HG02981 (cell line): ENCODE measurements at regions not wholly inside any gene's neighbourhood (a gene's known extent, or its start where the extent isn't known, plus 50 kb on each side); places are given as distances from the start of the nearest gene placed in this dataset.
"Not testable (repeated sequence)": the region's sequence is repeated elsewhere in the genome, so short reads cannot be mapped to it uniquely, and the experiment has no call there.

Experiments
- ATAC-seq: cut with Tn5 transposase; IDR thresholded peaks from one replicate; pipeline ENCODE4 v1.9.1; 2021; ENCODE audit warnings: mild to moderate bottlenecking, moderate library complexity; ENCODE audit not compliant: unreplicated experiment

DNA sequence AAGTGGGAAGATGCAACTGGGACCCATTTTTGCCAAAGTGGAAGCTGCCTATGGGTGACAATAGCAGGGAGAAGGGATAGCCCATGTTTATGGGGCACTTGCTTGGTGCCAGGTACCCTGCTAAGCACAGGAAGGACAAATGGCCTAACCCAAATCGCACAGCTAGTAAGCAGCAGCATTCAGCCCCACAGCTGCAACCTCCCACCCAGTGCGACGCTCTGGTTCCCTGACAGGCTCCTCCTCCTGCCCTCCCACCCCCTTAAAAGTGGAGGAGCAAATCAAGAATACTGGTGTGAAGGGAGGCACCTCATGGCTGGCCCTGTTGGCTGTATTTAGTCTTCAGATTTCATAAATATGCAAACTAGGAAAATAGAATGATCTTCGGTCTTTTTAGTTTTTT, 76.2 kb downstream of the RIN2 start:
- ATAC-seq, result no peak

DNA sequence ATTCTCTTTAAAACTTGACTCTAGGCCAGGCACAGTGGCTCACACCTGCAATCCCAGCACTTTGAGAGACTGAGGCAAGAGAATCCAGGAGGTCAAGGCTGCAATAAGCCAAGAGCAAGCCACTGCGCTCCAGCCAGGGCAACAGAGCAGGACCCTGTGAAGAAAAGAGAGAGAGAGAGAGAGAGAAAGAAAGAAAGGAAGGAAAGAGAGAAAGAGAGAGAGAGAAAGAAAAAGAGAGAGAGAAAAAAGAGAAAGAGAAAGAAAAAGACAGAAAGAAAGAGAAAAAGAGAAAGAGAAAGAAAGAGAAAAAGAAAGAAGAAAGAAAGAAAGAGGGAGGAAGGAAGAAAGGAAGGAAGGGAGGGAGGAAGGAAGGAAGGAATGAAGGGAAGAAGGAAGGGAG, 76.7 kb downstream of the RIN2 start:
- no peak for ATAC-seq

- ATAC-seq, result no peak
Measured at GRCh38 chr20:19835533-19836222, 77.6 kb downstream of the RIN2 start.

GRCh38 chr20:19838468-19838867, 80.4 kb downstream of the RIN2 start:
- ATAC-seq, result no peak

- no peak for ATAC-seq
Measured at GRCh38 chr20:19839053-19839452, 81.0 kb downstream of the RIN2 start.

DNA sequence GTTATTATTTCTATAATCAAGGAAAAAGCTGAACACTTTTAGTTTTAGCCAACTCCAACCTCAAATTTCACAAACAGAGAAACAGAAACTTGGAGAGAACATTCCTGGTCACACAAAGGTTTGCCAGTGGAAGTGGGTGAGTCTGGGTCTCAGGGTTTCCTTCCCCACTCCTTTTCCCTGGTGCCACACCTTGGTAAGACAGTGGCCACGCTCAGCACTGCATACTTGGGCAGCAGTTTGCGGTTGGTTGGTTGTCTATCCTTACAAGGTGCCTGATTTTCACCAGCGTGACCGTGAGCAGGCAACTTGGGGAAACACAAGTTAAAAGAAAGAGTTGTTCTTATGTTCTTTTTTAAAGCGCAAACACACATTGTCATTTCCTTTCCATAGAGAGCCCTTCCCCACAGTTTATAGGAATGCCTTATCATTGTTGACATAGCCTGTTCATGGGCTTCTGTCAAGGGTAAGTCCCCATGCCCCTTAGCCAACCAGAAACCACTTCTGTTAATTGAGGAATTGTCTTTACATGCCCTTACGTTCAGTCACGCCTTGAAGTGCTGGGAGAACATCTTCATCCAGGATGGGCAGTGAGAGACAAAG, 82.2 kb downstream of the RIN2 start:
- ATAC-seq, result no peak

- no peak for ATAC-seq
Measured at GRCh38 chr20:19841740-19842139, 83.7 kb downstream of the RIN2 start.

DNA sequence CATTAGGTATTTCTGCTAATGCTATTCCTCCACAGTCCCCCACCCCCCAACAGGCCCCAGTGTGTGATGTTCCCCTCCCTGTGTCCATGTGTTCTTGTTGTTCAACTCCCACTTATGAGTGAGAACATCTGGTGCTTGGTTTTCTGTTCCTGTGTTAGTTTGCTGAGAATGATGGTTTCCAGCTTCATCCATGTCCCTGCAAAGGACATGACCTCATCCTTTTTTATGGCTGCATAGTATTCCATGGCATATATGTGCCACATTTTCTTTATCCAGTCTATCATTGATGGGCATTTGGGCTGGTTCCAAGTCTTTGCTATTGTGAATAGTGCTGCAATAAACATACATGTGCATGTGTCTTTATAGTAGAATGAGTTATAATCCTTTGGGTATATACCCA, 86.8 kb downstream of the RIN2 start:
- not testable (repeated sequence) for ATAC-seq

DNA sequence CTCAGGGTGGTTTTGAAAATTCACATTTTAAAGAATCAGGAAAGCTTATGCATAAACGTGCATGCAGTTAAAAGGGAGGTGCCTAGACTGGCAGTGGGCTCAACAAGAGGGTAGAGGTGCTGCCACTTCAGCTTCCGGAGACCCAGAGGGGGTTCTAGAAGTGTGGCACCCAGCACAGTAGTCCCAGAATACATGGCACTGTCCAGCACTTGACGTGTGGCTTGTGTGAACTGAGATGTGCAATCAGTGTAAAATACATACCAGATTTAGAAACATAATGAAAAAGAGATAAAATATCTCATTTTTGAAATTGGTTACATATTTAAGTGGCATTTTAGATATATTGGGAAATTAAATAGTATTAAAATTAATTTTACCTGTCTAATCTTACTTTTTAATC, 89.3 kb downstream of the RIN2 start:
- no peak for ATAC-seq

DNA sequence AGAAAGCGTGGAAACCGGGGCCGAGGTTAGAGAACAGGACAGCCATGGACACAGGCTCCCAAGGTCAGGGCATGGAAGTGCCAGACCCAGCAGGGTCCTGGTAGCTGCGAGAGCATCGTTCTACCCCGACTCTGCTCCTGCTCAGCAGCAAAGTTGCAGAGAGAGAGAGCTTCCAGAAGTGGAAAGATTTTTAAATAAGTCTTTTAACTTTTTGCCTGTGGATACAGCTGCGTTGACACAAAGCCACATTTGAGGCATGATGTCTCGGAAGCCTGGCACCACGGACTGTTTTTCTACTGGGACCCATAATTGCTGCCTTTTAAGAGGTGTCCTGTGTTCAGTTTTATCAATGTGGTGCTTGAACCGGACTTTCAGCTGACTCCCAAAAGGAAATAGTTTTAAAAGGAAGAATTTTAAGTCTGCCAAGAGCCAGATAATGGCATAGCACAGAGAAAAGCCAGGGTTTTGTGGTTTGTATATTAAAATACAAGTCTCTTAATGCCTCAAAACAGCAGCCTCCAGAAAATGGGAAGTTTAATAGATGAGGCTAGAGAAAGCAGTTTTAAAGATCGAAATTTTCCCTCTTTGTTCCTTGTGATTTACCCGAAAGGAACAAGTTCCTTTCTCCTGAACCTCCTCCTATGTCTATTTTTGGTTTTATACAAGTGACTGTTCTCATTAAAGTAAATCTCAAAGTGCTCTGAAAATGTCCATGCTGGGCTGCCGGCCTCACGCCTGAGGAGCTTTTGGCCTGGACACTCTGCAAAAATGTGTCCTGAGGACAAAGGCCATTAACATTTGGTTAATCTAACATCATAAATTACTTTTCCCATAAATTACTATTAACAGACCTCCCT, 91.5 kb downstream of the RIN2 start:
- ATAC-seq, result no peak

DNA sequence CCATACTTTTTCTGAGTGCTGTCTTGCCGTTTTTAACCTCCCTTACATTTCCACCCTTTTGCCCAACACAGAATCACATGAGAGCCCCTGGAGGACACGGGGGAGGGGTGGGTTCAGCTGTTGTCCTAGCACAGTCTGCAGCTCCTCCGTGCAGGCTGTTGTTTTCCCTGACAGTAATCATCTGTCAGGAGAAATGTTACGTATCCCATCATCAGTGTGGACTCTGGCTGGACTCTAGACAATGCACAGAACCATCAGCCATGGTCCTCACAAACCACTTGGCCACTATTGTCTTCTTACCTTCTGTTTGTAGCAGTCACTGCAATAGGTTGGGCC, 92.1 kb downstream of the RIN2 start:
- ATAC-seq, result no peak

DNA sequence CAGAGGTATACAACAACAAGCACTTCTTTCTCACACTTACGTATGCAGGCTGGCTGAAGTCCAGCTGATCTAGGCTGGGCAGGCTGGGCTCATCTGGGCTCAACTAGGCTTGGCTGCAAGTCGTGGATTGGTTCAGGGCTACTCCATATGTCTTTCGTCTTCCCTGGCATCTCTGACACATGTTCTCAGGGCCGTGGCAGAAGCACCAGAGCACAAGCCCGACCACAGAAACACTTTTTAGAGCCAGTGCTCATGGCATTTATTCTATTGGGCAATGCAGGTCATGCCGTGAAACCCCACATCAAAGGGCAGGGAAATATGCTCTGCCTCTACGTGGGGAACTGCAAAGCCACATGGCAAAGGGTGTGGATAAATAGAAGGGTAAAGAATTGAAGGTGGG, 93.8 kb downstream of the RIN2 start:
- no peak for ATAC-seq

DNA sequence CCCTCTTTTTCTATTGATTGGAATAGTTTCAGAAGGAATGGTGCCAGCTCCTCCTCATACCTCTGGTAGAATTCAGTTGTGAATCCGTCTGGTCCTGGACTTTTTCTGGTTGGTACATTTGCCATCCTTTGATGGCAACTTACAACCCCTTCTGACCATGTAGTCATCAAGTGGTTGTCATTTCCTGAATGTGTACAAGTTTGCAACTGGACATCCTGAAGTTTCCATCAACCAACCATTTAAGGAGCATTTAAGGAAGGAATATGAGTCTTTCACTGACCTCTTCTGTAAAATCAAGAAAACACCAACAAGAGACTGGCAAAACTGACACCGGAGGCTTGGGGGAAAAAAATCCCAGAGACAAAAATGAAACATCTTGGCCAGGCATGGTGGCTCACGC, 97.4 kb downstream of the RIN2 start:
- no peak for ATAC-seq

GRCh38 chr20:19858466-19859371, 100.7 kb downstream of the RIN2 start:
- ATAC-seq, result no peak

DNA sequence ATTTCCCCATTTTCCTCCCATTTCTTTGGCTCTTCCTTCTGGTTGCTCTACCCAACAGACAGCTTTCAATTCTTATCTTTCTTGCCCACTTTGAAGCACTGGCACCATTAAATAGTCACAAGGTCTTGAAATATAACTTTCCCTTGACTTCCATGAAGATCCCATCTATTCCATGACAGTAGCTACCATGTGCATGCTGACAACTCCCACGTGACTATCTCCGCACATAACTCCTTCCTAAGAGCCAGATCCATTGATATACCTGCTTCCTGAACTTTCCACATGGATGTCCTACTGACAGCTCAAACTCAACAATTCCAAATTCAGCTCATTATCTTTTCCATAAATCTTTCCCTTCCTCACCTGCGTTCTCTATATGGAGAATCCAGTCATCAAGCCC, 101.4 kb downstream of the RIN2 start:
- no peak for ATAC-seq

DNA sequence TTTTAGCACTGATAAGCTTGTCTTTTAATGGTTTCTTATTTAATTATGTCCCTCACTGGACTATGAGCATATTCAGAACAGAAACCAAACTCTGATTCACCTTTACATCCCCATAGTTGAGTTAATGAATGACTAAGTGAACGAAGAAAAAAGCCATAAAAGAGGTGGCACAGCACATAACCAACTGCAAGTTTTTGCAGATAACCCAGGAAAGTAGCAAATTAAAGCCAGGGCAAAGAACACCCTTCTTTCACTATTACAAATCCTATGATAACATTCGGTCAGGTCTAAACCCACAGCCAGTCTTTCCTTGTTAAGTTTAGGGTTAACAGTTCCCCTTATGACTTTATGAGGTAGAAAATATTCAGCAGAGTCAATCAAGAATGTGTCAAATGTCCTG, 102.7 kb downstream of the RIN2 start:
- no peak for ATAC-seq

DNA sequence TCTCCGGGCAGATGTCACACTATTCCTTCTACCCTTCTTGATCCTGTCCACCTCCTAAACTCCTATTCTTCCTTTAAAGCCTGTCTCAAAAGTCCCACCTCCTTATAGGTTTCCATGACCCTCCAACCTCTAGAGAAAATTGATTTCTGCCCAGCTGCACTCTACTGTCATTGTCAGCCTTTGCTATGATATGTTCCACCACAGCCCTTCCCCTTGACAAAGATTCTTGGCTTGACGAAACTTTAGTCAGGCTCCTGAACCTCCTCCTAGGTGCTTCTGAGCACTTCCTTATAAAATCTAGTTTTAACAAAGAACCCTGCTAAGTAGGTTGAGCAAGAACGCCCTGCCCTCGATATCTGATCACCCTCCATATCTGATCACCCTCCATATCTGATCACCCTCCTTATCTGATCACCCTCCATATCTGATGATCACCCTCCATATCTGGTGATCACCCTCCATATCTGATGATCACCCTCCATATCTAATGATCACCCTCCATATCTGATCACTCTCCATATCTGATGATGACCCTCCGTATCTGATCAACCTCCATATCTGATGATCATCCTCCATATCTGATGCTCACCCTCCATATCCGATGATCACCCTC, 103.2 kb downstream of the RIN2 start:
- no peak for ATAC-seq

GRCh38 chr20:19864130-19864529, 106.1 kb downstream of the RIN2 start:
- no peak for ATAC-seq

DNA sequence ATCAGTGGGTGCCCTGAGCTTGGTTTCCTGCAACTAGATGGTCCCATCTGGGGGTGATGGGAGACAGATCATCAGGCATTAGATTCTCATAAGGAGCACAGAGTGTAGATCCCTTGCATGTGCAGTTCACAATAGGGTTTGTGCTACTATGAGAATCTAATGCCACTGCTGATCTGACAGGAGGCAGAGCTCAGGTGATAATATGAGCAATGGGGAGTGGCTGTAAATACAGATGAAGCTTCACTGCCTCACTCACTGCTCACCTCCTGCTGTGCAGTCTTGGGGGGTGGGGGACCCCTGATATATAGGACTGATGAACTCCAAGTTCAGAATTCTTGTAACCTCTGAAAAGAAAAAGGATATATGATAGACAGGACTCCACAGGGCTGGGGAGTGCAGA, 108.0 kb downstream of the RIN2 start:
- ATAC-seq, result no peak

DNA sequence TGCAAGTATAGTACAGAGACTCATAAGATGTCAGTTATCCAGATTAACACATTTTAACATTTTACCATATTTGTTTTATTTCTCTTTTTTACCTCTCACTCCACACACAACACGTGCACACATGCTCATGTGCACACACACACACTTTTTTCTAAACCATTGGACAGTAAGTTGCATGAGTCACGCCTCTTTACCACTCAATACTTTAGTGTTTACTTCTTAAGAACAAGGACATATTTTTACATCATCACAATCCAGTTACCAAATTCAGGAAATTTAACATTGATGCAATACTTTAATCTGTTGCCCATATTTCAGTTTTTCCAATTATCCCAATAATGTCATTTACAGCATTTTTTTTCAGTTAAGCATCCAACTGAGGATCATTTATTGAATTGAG, 109.0 kb downstream of the RIN2 start:
- ATAC-seq, result no peak

- ATAC-seq, result no peak
Measured at GRCh38 chr20:19867940-19868371, 109.9 kb downstream of the RIN2 start.
